ENCODE measurements at regions not wholly inside any gene's neighbourhood (a gene's known extent, or its start where the extent isn't known, plus 50 kb on each side); places are given as distances from the start of the nearest gene placed in this dataset.
"Not testable (repeated sequence)": the region's sequence is repeated elsewhere in the genome, so short reads cannot be mapped to it uniquely, and the experiment has no call there.

DNA sequence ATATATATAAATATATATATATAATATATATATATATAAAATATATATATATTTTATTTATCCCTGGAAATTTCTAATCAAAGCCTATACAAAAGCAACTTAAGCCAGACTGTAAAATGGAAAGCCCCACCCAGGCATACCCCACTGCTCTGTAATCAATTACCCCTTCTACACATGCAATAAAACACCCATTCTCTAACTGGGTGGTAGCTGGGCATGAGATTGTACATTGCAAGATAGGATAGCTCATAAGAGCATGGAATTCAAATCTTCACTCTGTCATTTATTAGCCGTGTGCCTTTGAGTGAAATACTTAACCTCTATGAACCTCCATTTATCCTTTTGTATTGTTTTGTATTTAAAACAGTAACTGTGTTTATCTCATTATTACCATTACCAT lies 405.3 kb upstream of the SLC30A5 start:
- Histone ChIP-seq H3K27ac (ENCODE audit: low read length) (no peak overlapping the region), H3K9me3 (ENCODE audit: control insufficient read depth, insufficient read depth, low read length) (no peaks in the 10 kb centered on the region), H3K27me3 (ENCODE audit: control insufficient read depth, insufficient read depth, low read length) (no peaks in the 10 kb centered on the region), H3K4me3 (ENCODE audit: low read length) (no peak overlapping the region), H3K4me1 (ENCODE audit: control insufficient read depth, insufficient read depth, low read length) (no peaks in the 10 kb centered on the region), H3K36me3 (ENCODE audit: control insufficient read depth, insufficient read depth, low read length) (no peaks in the 10 kb centered on the region)
- TF ChIP-seq, protein P1, sequence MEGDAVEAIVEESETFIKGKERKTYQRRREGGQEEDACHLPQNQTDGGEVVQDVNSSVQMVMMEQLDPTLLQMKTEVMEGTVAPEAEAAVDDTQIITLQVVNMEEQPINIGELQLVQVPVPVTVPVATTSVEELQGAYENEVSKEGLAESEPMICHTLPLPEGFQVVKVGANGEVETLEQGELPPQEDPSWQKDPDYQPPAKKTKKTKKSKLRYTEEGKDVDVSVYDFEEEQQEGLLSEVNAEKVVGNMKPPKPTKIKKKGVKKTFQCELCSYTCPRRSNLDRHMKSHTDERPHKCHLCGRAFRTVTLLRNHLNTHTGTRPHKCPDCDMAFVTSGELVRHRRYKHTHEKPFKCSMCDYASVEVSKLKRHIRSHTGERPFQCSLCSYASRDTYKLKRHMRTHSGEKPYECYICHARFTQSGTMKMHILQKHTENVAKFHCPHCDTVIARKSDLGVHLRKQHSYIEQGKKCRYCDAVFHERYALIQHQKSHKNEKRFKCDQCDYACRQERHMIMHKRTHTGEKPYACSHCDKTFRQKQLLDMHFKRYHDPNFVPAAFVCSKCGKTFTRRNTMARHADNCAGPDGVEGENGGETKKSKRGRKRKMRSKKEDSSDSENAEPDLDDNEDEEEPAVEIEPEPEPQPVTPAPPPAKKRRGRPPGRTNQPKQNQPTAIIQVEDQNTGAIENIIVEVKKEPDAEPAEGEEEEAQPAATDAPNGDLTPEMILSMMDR (IDR thresholded peaks at IDR 0.05) = no peak
- peaks cover 0 to 3% of the 10 kb centered on the region in 2 donors for H3K27me3 Mint-ChIP-seq (ENCODE audit: low read depth in 2 of 2)
- H3K4me1 Mint-ChIP-seq = no peaks in the 10 kb centered on the region
- H3K36me3 Mint-ChIP-seq = no peaks in the 10 kb centered on the region
- ATAC-seq (no peak), DNase-seq (no peak)
- H3K4me3 Mint-ChIP-seq = no peak overlapping the region
- WGBS (ENCODE audit: insufficient coverage) = no CpG with 5 or more reads among the region's 1 CpG
- H3K9me3 Mint-ChIP-seq = peaks cover 2 to 3% of the 10 kb centered on the region in 2 donors
- intact Hi-C loops (cut with micrococcal nuclease) = no loop called here
- no peak overlapping the region for H3K27ac Mint-ChIP-seq

- Mint-ChIP-seq H3K27me3 (ENCODE audit: low read depth in 2 of 2) (peaks cover 0 to 3% of the 10 kb centered on the region in 2 donors), H3K9me3 (peaks cover 2 to 3% of the 10 kb centered on the region in 2 donors), H3K4me1 (no peaks in the 10 kb centered on the region), H3K4me3 (no peak overlapping the region), H3K36me3 (no peaks in the 10 kb centered on the region), H3K27ac (no peak overlapping the region)
- DNase-seq = no peak
- intact Hi-C loops (cut with micrococcal nuclease) = no loop called here
- H3K4me1 ChIP-seq (ENCODE audit: control insufficient read depth, insufficient read depth, low read length) = no peaks in the 10 kb centered on the region
- no peaks in the 10 kb centered on the region for H3K9me3 ChIP-seq (ENCODE audit: control insufficient read depth, insufficient read depth, low read length)
- TF ChIP-seq, protein P1 (IDR thresholded peaks at IDR 0.05) = no peak
- no peaks in the 10 kb centered on the region for H3K27me3 ChIP-seq (ENCODE audit: control insufficient read depth, insufficient read depth, low read length)
- H3K27ac ChIP-seq (ENCODE audit: low read length) = no peak overlapping the region
- no peak for ATAC-seq
- H3K36me3 ChIP-seq (ENCODE audit: control insufficient read depth, insufficient read depth, low read length) = no peaks in the 10 kb centered on the region
- H3K4me3 ChIP-seq (ENCODE audit: low read length) = no peak overlapping the region
Measured at GRCh38 chr5:68689010-68689409, 404.8 kb upstream of the SLC30A5 start.

DNA sequence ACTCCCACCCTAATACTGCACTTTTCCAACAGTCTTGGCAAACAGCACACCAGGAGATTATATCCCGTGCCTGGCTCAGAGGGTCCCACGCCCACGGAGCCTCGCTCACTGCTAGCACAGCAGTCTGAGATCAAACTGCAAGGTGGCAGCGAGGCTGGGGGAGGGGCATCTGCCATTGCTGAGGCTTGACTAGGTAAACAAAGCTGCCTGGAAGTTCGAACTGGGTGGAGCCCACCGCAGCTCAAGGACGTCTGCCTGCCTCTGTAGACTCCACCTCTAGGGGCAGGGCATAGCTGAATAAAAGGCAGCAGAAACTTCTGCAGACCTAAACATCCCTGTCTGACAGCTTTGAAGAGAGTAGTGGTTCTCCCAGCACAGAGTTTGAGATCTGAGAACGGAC lies 401.9 kb upstream of the SLC30A5 start:
- ATAC-seq; H3K27ac Mint-ChIP-seq; DNase-seq; intact Hi-C loops (cut with micrococcal nuclease); H3K27me3 ChIP-seq (ENCODE audit: control insufficient read depth, insufficient read depth, low read length); H3K9me3 Mint-ChIP-seq; H3K4me3 ChIP-seq (ENCODE audit: low read length); H3K9me3 ChIP-seq (ENCODE audit: control insufficient read depth, insufficient read depth, low read length); H3K36me3 Mint-ChIP-seq; H3K4me3 Mint-ChIP-seq; H3K36me3 ChIP-seq (ENCODE audit: control insufficient read depth, insufficient read depth, low read length); H3K4me1 ChIP-seq (ENCODE audit: control insufficient read depth, insufficient read depth, low read length); H3K4me1 Mint-ChIP-seq; H3K27ac ChIP-seq (ENCODE audit: low read length); H3K27me3 Mint-ChIP-seq (ENCODE audit: low read depth in 2 of 2): not testable (repeated sequence)
- 90% methylated on average over 8 of the region's 9 CpGs for WGBS (ENCODE audit: insufficient coverage)

- Histone ChIP-seq H3K27ac (ENCODE audit: low read length) (no peak overlapping the region), H3K9me3 (ENCODE audit: control insufficient read depth, insufficient read depth, low read length) (no peaks in the 10 kb centered on the region), H3K4me3 (ENCODE audit: low read length) (no peak overlapping the region), H3K36me3 (ENCODE audit: control insufficient read depth, insufficient read depth, low read length) (no peaks in the 10 kb centered on the region), H3K27me3 (ENCODE audit: control insufficient read depth, insufficient read depth, low read length) (no peaks in the 10 kb centered on the region), H3K4me1 (ENCODE audit: control insufficient read depth, insufficient read depth, low read length) (no peaks in the 10 kb centered on the region)
- Mint-ChIP-seq H3K4me1 (no peaks in the 10 kb centered on the region), H3K4me3 (no peak overlapping the region), H3K27me3 (ENCODE audit: low read depth in 2 of 2) (peaks cover 0 to 3% of the 10 kb centered on the region in 2 donors), H3K9me3 (no peaks in the 10 kb centered on the region), H3K36me3 (no peaks in the 10 kb centered on the region), H3K27ac (no peak overlapping the region)
- ATAC-seq (no peak), DNase-seq (no peak)
- intact Hi-C loops (cut with micrococcal nuclease) = no loop called here
- TF ChIP-seq, protein P1 (IDR thresholded peaks at IDR 0.05) = no peak
- WGBS (ENCODE audit: insufficient coverage) = 86% methylated on average over 4 of the region's 4 CpGs
Measured at GRCh38 chr5:68698025-68698940, 395.5 kb upstream of the SLC30A5 start.
